ENCODE measurements at regions not wholly inside any gene's neighbourhood (a gene's known extent, or its start where the extent isn't known, plus 50 kb on each side); places are given as distances from the start of the nearest gene placed in this dataset.

DNA sequence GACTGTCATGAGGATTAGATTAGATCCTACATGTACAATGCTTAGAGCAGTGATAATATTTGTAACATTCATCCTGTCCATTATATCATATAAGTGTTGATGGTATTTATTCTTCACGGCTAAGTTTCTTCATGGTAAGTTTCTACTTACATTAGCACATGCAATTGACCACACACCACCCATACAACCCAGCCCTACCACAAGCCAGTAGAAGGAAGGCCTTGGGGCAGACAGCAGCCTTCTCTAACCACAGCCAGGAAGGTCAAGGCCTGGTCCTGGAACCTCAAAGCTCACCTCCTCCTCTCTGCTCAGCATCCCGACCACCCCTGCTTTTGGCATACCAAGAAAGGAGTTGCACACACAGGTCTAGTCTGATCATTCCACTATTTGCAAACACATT lies 245.2 kb upstream of the SDK2 start:
- Histone ChIP-seq H3K4me3 (ENCODE audit: low read length) (no peak overlapping the region), H4K20me1 (ENCODE audit: low read length) (no peaks in the 10 kb centered on the region), H3K36me3 (ENCODE audit: low read depth, low read length) (no peaks in the 10 kb centered on the region), H3K9me2 (replicated peaks; ENCODE audit: low read length) (no peaks in the 10 kb centered on the region), H3F3A (ENCODE audit: low read length, unreplicated experiment) (no peaks in the 10 kb centered on the region), H3K4me1 (ENCODE audit: insufficient read depth, low read length) (no peaks in the 10 kb centered on the region), H3K4me2 (ENCODE audit: low read length) (no peak overlapping the region), H3K9me3 (ENCODE audit: low read length) (no peaks in the 10 kb centered on the region), H3K27ac (ENCODE audit: low read length) (no peak overlapping the region), H2AFZ (ENCODE audit: low read length) (no peak overlapping the region), H3K9ac (ENCODE audit: low read length) (no peak overlapping the region), H3K79me2 (ENCODE audit: low read length) (no peaks in the 10 kb centered on the region), H3K27me3 (ENCODE audit: low read length) (peaks cover 18% of the 10 kb centered on the region)
- no TSS peak for BruUV-seq (replicated peaks)
- TF ChIP-seq EZH2phosphoT487 (IDR thresholded peaks at IDR 0.05; ENCODE audit: borderline replicate concordance, low read length) (no peak), EZH2 (IDR thresholded peaks at IDR 0.05; ENCODE audit: low read length, unreplicated experiment) (no peak)
- TF ChIP-seq, protein P1, sequence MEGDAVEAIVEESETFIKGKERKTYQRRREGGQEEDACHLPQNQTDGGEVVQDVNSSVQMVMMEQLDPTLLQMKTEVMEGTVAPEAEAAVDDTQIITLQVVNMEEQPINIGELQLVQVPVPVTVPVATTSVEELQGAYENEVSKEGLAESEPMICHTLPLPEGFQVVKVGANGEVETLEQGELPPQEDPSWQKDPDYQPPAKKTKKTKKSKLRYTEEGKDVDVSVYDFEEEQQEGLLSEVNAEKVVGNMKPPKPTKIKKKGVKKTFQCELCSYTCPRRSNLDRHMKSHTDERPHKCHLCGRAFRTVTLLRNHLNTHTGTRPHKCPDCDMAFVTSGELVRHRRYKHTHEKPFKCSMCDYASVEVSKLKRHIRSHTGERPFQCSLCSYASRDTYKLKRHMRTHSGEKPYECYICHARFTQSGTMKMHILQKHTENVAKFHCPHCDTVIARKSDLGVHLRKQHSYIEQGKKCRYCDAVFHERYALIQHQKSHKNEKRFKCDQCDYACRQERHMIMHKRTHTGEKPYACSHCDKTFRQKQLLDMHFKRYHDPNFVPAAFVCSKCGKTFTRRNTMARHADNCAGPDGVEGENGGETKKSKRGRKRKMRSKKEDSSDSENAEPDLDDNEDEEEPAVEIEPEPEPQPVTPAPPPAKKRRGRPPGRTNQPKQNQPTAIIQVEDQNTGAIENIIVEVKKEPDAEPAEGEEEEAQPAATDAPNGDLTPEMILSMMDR (conservative IDR thresholded peaks at IDR 0.05; ENCODE audit: low read depth, low read length), result no peak
- CTCF ChIA-PET, result no interaction called here
- POLR2A ChIA-PET (ENCODE audit: unreplicated experiment), result no interaction called here
- DNase-seq (no peak), ATAC-seq (no peak)
- intact Hi-C loops (cut with micrococcal nuclease), result no loop called here

- Histone ChIP-seq H3K27ac (ENCODE audit: low read length) (no peak overlapping the region), H3K4me3 (ENCODE audit: low read length) (no peak overlapping the region), H3K27me3 (ENCODE audit: low read length) (peaks cover 30% of the 10 kb centered on the region), H3K9me3 (ENCODE audit: low read length) (no peaks in the 10 kb centered on the region), H3K36me3 (ENCODE audit: low read depth, low read length) (no peaks in the 10 kb centered on the region), H2AFZ (ENCODE audit: low read length) (no peak overlapping the region), H3K9ac (ENCODE audit: low read length) (no peak overlapping the region), H3F3A (ENCODE audit: low read length, unreplicated experiment) (no peaks in the 10 kb centered on the region), H3K4me2 (ENCODE audit: low read length) (no peak overlapping the region), H3K4me1 (ENCODE audit: insufficient read depth, low read length) (no peaks in the 10 kb centered on the region), H4K20me1 (ENCODE audit: low read length) (no peaks in the 10 kb centered on the region), H3K79me2 (ENCODE audit: low read length) (no peaks in the 10 kb centered on the region), H3K9me2 (replicated peaks; ENCODE audit: low read length) (no peaks in the 10 kb centered on the region)
- TF ChIP-seq EZH2phosphoT487 (IDR thresholded peaks at IDR 0.05; ENCODE audit: borderline replicate concordance, low read length), result no peak
- TF ChIP-seq, protein P1 (conservative IDR thresholded peaks at IDR 0.05; ENCODE audit: low read depth, low read length), result no peak
- TF ChIP-seq EZH2 (IDR thresholded peaks at IDR 0.05; ENCODE audit: low read length, unreplicated experiment), result no peak
- intact Hi-C loops (cut with micrococcal nuclease), result no loop called here
- POLR2A ChIA-PET (ENCODE audit: unreplicated experiment), result no interaction called here
- CTCF ChIA-PET, result no interaction called here
- ATAC-seq (no peak), DNase-seq (no peak)
- no TSS peak for BruUV-seq (replicated peaks)
These were observed 246.7 kb upstream of the SDK2 start for GRCh38 chr17:73890831-73891405.

GRCh38 chr17:73895157-73895556 lies 250.9 kb upstream of the SDK2 start:
- Histone ChIP-seq H3F3A (ENCODE audit: low read length, unreplicated experiment) (no peaks in the 10 kb centered on the region), H3K79me2 (ENCODE audit: low read length) (no peaks in the 10 kb centered on the region), H3K9ac (ENCODE audit: low read length) (no peak overlapping the region), H3K27me3 (ENCODE audit: low read length) (peaks cover 50% of the 10 kb centered on the region), H2AFZ (ENCODE audit: low read length) (no peak overlapping the region), H4K20me1 (ENCODE audit: low read length) (no peaks in the 10 kb centered on the region), H3K4me3 (ENCODE audit: low read length) (no peak overlapping the region), H3K36me3 (ENCODE audit: low read depth, low read length) (no peaks in the 10 kb centered on the region), H3K27ac (ENCODE audit: low read length) (no peak overlapping the region), H3K9me2 (replicated peaks; ENCODE audit: low read length) (no peaks in the 10 kb centered on the region), H3K9me3 (ENCODE audit: low read length) (no peaks in the 10 kb centered on the region), H3K4me1 (ENCODE audit: insufficient read depth, low read length) (no peaks in the 10 kb centered on the region), H3K4me2 (ENCODE audit: low read length) (no peak overlapping the region)
- CTCF ChIA-PET, result no interaction called here
- POLR2A ChIA-PET (ENCODE audit: unreplicated experiment), result no interaction called here
- no TSS peak for BruUV-seq (replicated peaks)
- DNase-seq, result no peak
- intact Hi-C loops (cut with micrococcal nuclease), result no loop called here
- TF ChIP-seq EZH2phosphoT487 (IDR thresholded peaks at IDR 0.05; ENCODE audit: borderline replicate concordance, low read length) (no peak), EZH2 (IDR thresholded peaks at IDR 0.05; ENCODE audit: low read length, unreplicated experiment) (no peak)
- TF ChIP-seq, protein P1 (conservative IDR thresholded peaks at IDR 0.05; ENCODE audit: low read depth, low read length), result no peak
- no peak for ATAC-seq

Data from PC-3 (cell line).